GM12878 (cell line): ENCODE measurements at regions not wholly inside any gene's neighbourhood (a gene's known extent, or its start where the extent isn't known, plus 50 kb on each side); places are given as distances from the start of the nearest gene placed in this dataset.

ENCODE experiments used
- ATAC-seq: fragments of 200-7000 bp; cut with Tn5 transposase; 3 replicates; pipeline ENCODE4 v1.9.1; 2020; ENCODE audit warnings: mild to moderate bottlenecking, moderate library complexity
- BruUV-seq: library from RNA; stranded (reverse); fragments of 400-500 nt; replicated peaks from 2 replicates; lab custom pipeline; 2021; lab: Mats Ljungman, UMichigan
- CTCF ChIA-PET: fragments of 300-600 bp; sonication (Branson Sonifier 250); formaldehyde crosslinking; extraction: SDS; loops from one replicate; lab custom pipeline; 2021; ENCODE audit warnings: inconsistent platforms; lab: Yijun Ruan, JAX
- POLR2A ChIA-PET: fragments of 350-600 bp; formaldehyde crosslinking; extraction: SDS; loops from one replicate; lab custom pipeline; 2021; ENCODE audit warnings: inconsistent platforms; lab: Charles Lee
- RAD21 ChIA-PET: fragments of 300-600 bp; sonication (Branson Sonifier 250); formaldehyde crosslinking; loops from one replicate; lab custom pipeline; 2023; ENCODE audit warnings: antibody characterized with exemption; ENCODE audit not compliant: unreplicated experiment; lab: Charles Lee
- SMC1A ChIA-PET: fragments of 300-600 bp; sonication (Branson Sonifier 250); formaldehyde crosslinking; loops from one replicate; lab custom pipeline; 2023; ENCODE audit not compliant: unreplicated experiment, uncharacterized antibody; lab: Charles Lee
- DNase-seq: peaks from one replicate; pipeline ENCODE4 v3.0.0-alpha.2; 2011; ENCODE audit warnings: low read depth, low spot score
- FAIRE-seq: peaks from 3 replicates; lab custom pipeline; 2011; peaks lifted over from hg19 to GRCh38; lab: Jason Lieb, UNC
- H2AFZ ChIP-seq: 2 replicates; pipeline ENCODE4 v1.6.0; 2011; ENCODE audit warnings: low read depth, low read length, control low read depth; ENCODE audit not compliant: control insufficient read depth
- H3K27ac ChIP-seq: 2 replicates; pipeline ENCODE4 v1.5.1; 2011; ENCODE audit warnings: control low read depth; ENCODE audit not compliant: control insufficient read depth, insufficient read depth
- H3K27me3 ChIP-seq, 2 experiments: replicated peaks in 1 of 2; 2 replicates each; pipeline versions ENCODE4 v1.6.0 to v1.6.1; 2011; ENCODE audit warnings: low read length in 1 of 2; ENCODE audit not compliant: control insufficient read depth in 2 of 2, insufficient read depth in 2 of 2
- H3K36me3 ChIP-seq, 2 experiments: 2 replicates each; pipeline ENCODE4 v1.5.1; 2011; ENCODE audit warnings: low read length in 1 of 2; ENCODE audit not compliant: control insufficient read depth in 2 of 2, insufficient read depth in 2 of 2
- H3K4me1 ChIP-seq: 2 replicates; pipeline ENCODE4 v1.6.1; 2011; ENCODE audit warnings: mild to moderate bottlenecking, low read length, moderate library complexity, mixed read lengths; ENCODE audit not compliant: control insufficient read depth, insufficient read depth
- H3K4me2 ChIP-seq: 2 replicates; pipeline ENCODE4 v1.6.0; 2011; ENCODE audit warnings: control low read depth; ENCODE audit not compliant: control insufficient read depth, insufficient read depth
- H3K4me3 ChIP-seq: fragments of 200-600 bp; sonication (generic); 2 replicates; pipeline ENCODE4 v1.5.1; 2016
- H3K79me2 ChIP-seq: 2 replicates; pipeline ENCODE4 v1.6.0; 2011; ENCODE audit warnings: low read length; ENCODE audit not compliant: control insufficient read depth, insufficient read depth
- H3K9ac ChIP-seq: 2 replicates; pipeline ENCODE4 v1.8.0; 2011; ENCODE audit warnings: low read length, control low read depth, mixed read lengths; ENCODE audit not compliant: control insufficient read depth, insufficient read depth
- H3K9me3 ChIP-seq: replicated peaks from 3 replicates; pipeline ENCODE4 v1.5.1; 2011; ENCODE audit warnings: mild to moderate bottlenecking, low read length; ENCODE audit not compliant: control insufficient read depth, insufficient read depth
- H4K20me1 ChIP-seq: 2 replicates; pipeline ENCODE4 v1.6.0; 2011; ENCODE audit not compliant: control insufficient read depth, insufficient read depth
- BMI1 ChIP-seq: fragments of 450-650 bp; IDR thresholded peaks from 2 replicates; pipeline ENCODE4 v1.6.1; 2016; ENCODE audit warnings: mild to moderate bottlenecking, moderate library complexity, borderline replicate concordance
- CEBPB ChIP-seq, 2 experiments: fragments of 150-350 bp in 1 of 2; IDR thresholded peaks; 2 replicates each; pipeline ENCODE4 v1.6.1; 2012 to 2014; ENCODE audit warnings: low read depth in 2 of 2, low read length in 2 of 2, borderline replicate concordance in 1 of 2, inconsistent platforms in 1 of 2
- CTCF ChIP-seq, 3 experiments: IDR thresholded peaks in 2 of 3; conservative IDR thresholded peaks in 1 of 3; 2 replicates each; pipeline ENCODE4 v1.5.1; 2011; ENCODE audit warnings: low read depth in 3 of 3, low read length in 3 of 3, mild to moderate bottlenecking in 3 of 3, control low read depth in 2 of 3, moderate library complexity in 2 of 3, inconsistent platforms in 1 of 3, mixed read lengths in 1 of 3; ENCODE audit not compliant: control insufficient read depth in 2 of 3, insufficient read depth in 1 of 3; ENCODE audit errors: extremely low read depth in 1 of 3
- EZH2 ChIP-seq: IDR thresholded peaks from 2 replicates; pipeline ENCODE4 v1.6.1; 2012; ENCODE audit warnings: low read depth, mild to moderate bottlenecking, control low read depth, inconsistent platforms, low read length, borderline replicate concordance; ENCODE audit not compliant: control insufficient read depth
- HCFC1 ChIP-seq: fragments of 150-350 bp; IDR thresholded peaks from 2 replicates; pipeline ENCODE4 v1.6.1; 2014; ENCODE audit warnings: low read length
- IRF4 ChIP-seq: IDR thresholded peaks from 2 replicates; pipeline ENCODE4 v1.6.1; 2011; ENCODE audit warnings: low read depth, low read length
- KLF5 ChIP-seq: fragments of 450-650 bp; IDR thresholded peaks from 2 replicates; pipeline ENCODE4 v1.6.1; 2014; ENCODE audit warnings: mild to moderate bottlenecking; ENCODE audit not compliant: partially characterized antibody
- MEF2B ChIP-seq: fragments of 450-650 bp; IDR thresholded peaks from 2 replicates; pipeline ENCODE4 v1.6.1; 2018; ENCODE audit warnings: mild to moderate bottlenecking, moderate library complexity; ENCODE audit not compliant: partially characterized antibody, poor library complexity, severe bottlenecking
- NFXL1 ChIP-seq: fragments of 450-650 bp; IDR thresholded peaks from 2 replicates; pipeline ENCODE4 v1.6.1; 2017; ENCODE audit warnings: antibody characterized with exemption, mild to moderate bottlenecking, borderline replicate concordance
- PKNOX1 ChIP-seq: fragments of 450-650 bp; IDR thresholded peaks from 2 replicates; pipeline ENCODE4 v1.6.1; 2016; ENCODE audit warnings: mild to moderate bottlenecking
- RAD21 ChIP-seq: IDR thresholded peaks from 2 replicates; pipeline ENCODE4 v1.6.1; 2011; ENCODE audit warnings: mild to moderate bottlenecking, low read depth, low read length, moderate library complexity; ENCODE audit not compliant: insufficient read depth
- REST ChIP-seq: IDR thresholded peaks from 2 replicates; pipeline ENCODE4 v1.6.1; 2012; ENCODE audit warnings: mild to moderate bottlenecking, low read depth, low read length
- SREBF2 ChIP-seq: IDR thresholded peaks from 2 replicates; pipeline ENCODE4 v1.6.1; 2012; ENCODE audit warnings: mild to moderate bottlenecking, low read length
- STAT1 ChIP-seq: fragments of 450-650 bp; conservative IDR thresholded peaks from 2 replicates; pipeline ENCODE4 v1.6.1; 2014; ENCODE audit warnings: antibody characterized with exemption, mild to moderate bottlenecking
- YY1 ChIP-seq: IDR thresholded peaks from 2 replicates; pipeline ENCODE4 v1.6.1; 2011; ENCODE audit warnings: low read depth, mild to moderate bottlenecking, low read length
- WGBS: methylation state at CpG from one replicate; pipeline ENCODE4 v1.1.6; 2016; ENCODE audit warnings: low lambda C conversion rate; ENCODE audit not compliant: insufficient replicate concordance, insufficient coverage; ENCODE audit errors: missing lambda C conversion rate; 5-methylcytosine and 5-hydroxymethylcytosine counted together
- in situ Hi-C: fragments of 300-500 bp; cut with MboI; formaldehyde crosslinking; loops from 9 replicates; pipeline ENCODE4 v1.14.3; 2018; ENCODE audit warnings: mixed read lengths
- intact Hi-C: fragments of 100-400 bp; cut with micrococcal nuclease; formaldehyde crosslinking; loops from one replicate; pipeline ENCODE4 v1.14.2; 2022; ENCODE audit not compliant: unreplicated experiment

- TF ChIP-seq PKNOX1 = no peak
These were observed 166.8 kb downstream of the RHOU start (continued) for GRCh38 chr1:228901936-228902681.

- no peaks in the 10 kb centered on the region for H3K79me2 ChIP-seq
- no peaks in the 10 kb centered on the region for H3K4me1 ChIP-seq
- 63% methylated on average over 13 of the region's 13 CpGs for WGBS
- CTCF ChIA-PET = no interaction called here
- H3K4me2 ChIP-seq = no peak overlapping the region
- no peaks in the 10 kb centered on the region for H4K20me1 ChIP-seq
- H3K27me3 ChIP-seq = no peaks in the 10 kb centered on the region; a peak in 2 of 4 replicates
- RAD21 ChIA-PET = no interaction called here
- no peaks in the 10 kb centered on the region for H3K9me3 ChIP-seq
- SMC1A ChIA-PET = interaction anchor here (0.8 kb wide), 1 partner anchor 39 kb away, joined by 3 read pairs; no protein-coding TSS in a partner anchor
- in situ Hi-C loops = no loop called here
- intact Hi-C loops = no loop called here
- H3K9ac ChIP-seq = no peak overlapping the region
- POLR2A ChIA-PET = no interaction called here
- FAIRE-seq (no peak), ATAC-seq (no peak), DNase-seq (no peak)
- H2AFZ ChIP-seq = no peak overlapping the region
- no peak overlapping the region for H3K27ac ChIP-seq
- no peak overlapping the region for H3K4me3 ChIP-seq
- BruUV-seq = no TSS peak
- no peaks in the 10 kb centered on the region for H3K36me3 ChIP-seq
- TF ChIP-seq YY1 = no peak
- no peak for TF ChIP-seq CTCF (IDR thresholded peaks at IDR 0.05 in 2 of 3, conservative IDR thresholded peaks at IDR 0.05 in 1 of 3; ENCODE audit: control insufficient read depth in 2 of 3, extremely low read depth in 1 of 3, insufficient read depth in 1 of 3, low read depth in 3 of 3, low read length in 3 of 3)
- TF ChIP-seq RAD21 = no peak
- TF ChIP-seq STAT1 = no peak
- no peak for TF ChIP-seq KLF5
- no peak for TF ChIP-seq REST
- TF ChIP-seq EZH2 = no peak
- TF ChIP-seq MEF2B = no peak
- TF ChIP-seq CEBPB (IDR thresholded peaks at IDR 0.05; ENCODE audit: borderline replicate concordance in 1 of 2, low read depth in 2 of 2, low read length in 2 of 2) = no peak
- TF ChIP-seq NFXL1 = no peak
- no peak for TF ChIP-seq SREBF2
- TF ChIP-seq IRF4 = no peak
- TF ChIP-seq BMI1 = no peak
- no peak for TF ChIP-seq HCFC1
These were observed 167.6 kb downstream of the RHOU start for GRCh38 chr1:228902781-228903433.
